Activated CD8-positive, alpha-beta T cell treated with anti-CD3 and anti-CD28 coated beads, Interleukin-2, amount 10 ng/mL, durations not matched to agents 7 days and 5 days (primary cell): ENCODE measurements at regions not wholly inside any gene's neighbourhood (a gene's known extent, or its start where the extent isn't known, plus 50 kb on each side); places are given as distances from the start of the nearest gene placed in this dataset.

ENCODE experiments used
- ATAC-seq: fragments of 150-1000 bp; cut with Tn5 transposase; one replicate; pipeline ENCODE4 v1.10.0; 2021; ENCODE audit warnings: moderate library complexity
- CTCF ChIA-PET: fragments of 350-600 bp; sonication (Branson Sonifier 250); formaldehyde crosslinking; loops from one replicate; lab custom pipeline; 2021; ENCODE audit warnings: antibody characterized with exemption; lab: Charles Lee
- POLR2A ChIA-PET: fragments of 350-600 bp; sonication (Branson Sonifier 250); formaldehyde crosslinking; loops from one replicate; lab custom pipeline; 2021; ENCODE audit warnings: antibody characterized with exemption; lab: Charles Lee
- DNase-seq: peaks from one replicate; pipeline ENCODE4 v3.0.0-alpha.2; 2020
- H3K27ac Mint-ChIP-seq: one replicate; pipeline ENCODE4 v1.8.0; 2021; ENCODE audit warnings: mild to moderate bottlenecking, mixed read lengths
- H3K27me3 Mint-ChIP-seq: one replicate; pipeline ENCODE4 v1.8.0; 2021; ENCODE audit warnings: low read depth, mixed read lengths
- H3K36me3 Mint-ChIP-seq: one replicate; pipeline ENCODE4 v1.8.0; 2021; ENCODE audit warnings: low read depth, mixed read lengths
- H3K4me1 Mint-ChIP-seq: one replicate; pipeline ENCODE4 v1.8.0; 2021; ENCODE audit warnings: low read depth, mixed read lengths
- H3K4me3 Mint-ChIP-seq: one replicate; pipeline ENCODE4 v1.8.0; 2021; ENCODE audit warnings: mild to moderate bottlenecking, mixed read lengths
- H3K9me3 Mint-ChIP-seq: one replicate; pipeline ENCODE4 v1.8.0; 2022; ENCODE audit warnings: mixed read lengths; ENCODE audit not compliant: insufficient read depth

DNA sequence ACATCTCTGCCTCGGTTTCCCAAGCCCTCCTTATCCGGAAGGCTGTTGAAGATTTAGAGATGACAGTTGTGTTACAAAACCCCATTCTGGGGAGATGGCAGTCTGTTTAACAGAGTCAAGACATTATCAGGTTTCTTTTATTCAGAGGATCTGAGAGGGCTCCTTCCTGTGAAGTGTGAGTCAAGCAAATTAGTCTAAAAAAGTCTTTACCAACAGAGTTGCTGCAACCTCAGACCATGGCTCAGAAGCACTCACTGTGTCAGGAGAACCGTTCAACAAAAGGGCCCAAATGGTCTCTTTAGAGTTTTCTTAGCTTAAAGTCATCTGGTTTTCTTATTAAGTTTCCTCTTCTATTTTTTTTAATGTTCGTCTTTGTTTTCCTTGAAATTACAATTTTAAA, 717.8 kb downstream of the EPM2A start:
- POLR2A ChIA-PET = no interaction called here

DNA sequence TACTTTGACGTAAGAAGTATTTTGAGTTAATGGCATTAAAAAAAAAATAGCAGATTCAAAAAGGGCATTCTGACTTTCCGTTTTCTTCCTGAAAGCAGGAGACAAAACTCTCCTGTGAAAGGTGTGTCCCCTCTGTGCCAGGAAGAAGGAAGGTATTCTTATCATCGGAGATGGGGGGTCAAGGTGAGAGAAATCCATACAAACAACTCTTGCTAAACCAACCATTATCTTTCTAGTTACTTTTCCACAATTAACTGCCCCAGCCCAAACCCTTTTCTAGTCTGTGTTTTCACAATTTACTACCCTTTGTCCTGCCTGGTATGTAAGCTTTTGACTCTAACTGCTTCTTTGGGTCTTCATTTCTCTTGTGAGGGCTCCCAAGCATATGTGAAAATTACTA, 717.3 kb downstream of the EPM2A start:
- CTCF ChIA-PET = interaction anchor here (1.1 kb wide), 1 partner anchor 9 kb away, joined by 3 read pairs; no protein-coding TSS in a partner anchor
- Mint-ChIP-seq H3K4me3 (no peak overlapping the region), H3K27me3 (peaks cover 2% of the 10 kb centered on the region), H3K27ac (no peak overlapping the region), H3K36me3 (no peaks in the 10 kb centered on the region), H3K9me3 (no peaks in the 10 kb centered on the region), H3K4me1 (no peaks in the 10 kb centered on the region)
- DNase-seq = no peak
- no peak for ATAC-seq
- POLR2A ChIA-PET = no interaction called here

More for the DNA sequence above, 717.8 kb downstream of the EPM2A start:
- CTCF ChIA-PET = interaction anchor here (0.6 to 1.1 kb wide), 2 partner anchors 10 to 879 kb away, joined by 3 read pairs; no protein-coding TSS in a partner anchor
- ATAC-seq (no peak), DNase-seq (no peak)
- no peak overlapping the region for H3K4me3 Mint-ChIP-seq
- H3K4me1 Mint-ChIP-seq = no peaks in the 10 kb centered on the region
- H3K9me3 Mint-ChIP-seq = no peaks in the 10 kb centered on the region
- no peaks in the 10 kb centered on the region for H3K36me3 Mint-ChIP-seq
- peaks cover 2% of the 10 kb centered on the region for H3K27me3 Mint-ChIP-seq
- H3K27ac Mint-ChIP-seq = no peak overlapping the region

- Mint-ChIP-seq H3K4me1 (no peaks in the 10 kb centered on the region), H3K27me3 (no peaks in the 10 kb centered on the region), H3K27ac (no peak overlapping the region), H3K9me3 (no peaks in the 10 kb centered on the region), H3K4me3 (no peak overlapping the region), H3K36me3 (no peaks in the 10 kb centered on the region)
- ATAC-seq (no peak), DNase-seq (no peak)
- CTCF ChIA-PET = no interaction called here
- POLR2A ChIA-PET = no interaction called here
These were observed 715.2 kb downstream of the EPM2A start for GRCh38 chr6:145020114-145020513.

- Mint-ChIP-seq H3K36me3 (no peaks in the 10 kb centered on the region), H3K4me1 (no peaks in the 10 kb centered on the region), H3K4me3 (no peak overlapping the region), H3K27ac (no peak overlapping the region), H3K9me3 (no peaks in the 10 kb centered on the region), H3K27me3 (no peaks in the 10 kb centered on the region)
- CTCF ChIA-PET = no interaction called here
- ATAC-seq = no peak
- POLR2A ChIA-PET = no interaction called here
- no peak for DNase-seq
These were observed 714.8 kb downstream of the EPM2A start for GRCh38 chr6:145020543-145020942.

GRCh38 chr6:145022199-145022796, 713.0 kb downstream of the EPM2A start:
- Mint-ChIP-seq H3K4me3 (no peak overlapping the region), H3K36me3 (no peaks in the 10 kb centered on the region), H3K27ac (no peak overlapping the region), H3K9me3 (no peaks in the 10 kb centered on the region), H3K27me3 (peaks cover 6% of the 10 kb centered on the region), H3K4me1 (no peaks in the 10 kb centered on the region)
- POLR2A ChIA-PET = no interaction called here
- CTCF ChIA-PET = no interaction called here
- ATAC-seq = no peak
- no peak for DNase-seq

DNA sequence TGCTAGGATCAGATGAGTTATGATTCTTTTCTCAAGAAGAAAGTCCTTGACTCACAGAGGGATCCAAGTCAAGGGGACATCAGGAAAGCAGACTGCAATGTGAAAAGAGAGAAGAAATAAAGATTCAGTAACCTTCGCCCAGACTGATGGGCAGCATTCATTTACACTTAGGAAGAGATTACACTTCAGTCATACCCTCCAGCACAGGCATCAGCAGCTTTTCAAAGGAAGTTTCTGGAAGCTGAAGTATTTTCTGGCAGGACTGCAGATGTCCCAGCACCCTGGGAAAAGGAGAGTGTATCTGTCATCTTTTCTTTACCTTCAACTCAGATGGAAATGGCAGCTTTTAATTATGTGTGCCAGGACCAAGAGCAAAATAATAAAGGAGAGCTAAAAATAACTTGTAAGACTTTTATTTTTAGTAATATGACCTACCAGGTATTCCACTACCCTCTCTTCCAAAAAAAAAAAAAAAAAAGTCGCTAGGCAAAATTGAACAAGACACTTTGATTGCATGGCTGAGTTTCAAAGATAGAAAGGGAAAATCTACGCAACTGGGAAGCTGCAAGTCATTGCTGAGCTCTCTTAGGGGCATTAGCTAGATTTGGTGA, 712.1 kb downstream of the EPM2A start:
- CTCF ChIA-PET = interaction anchor here (0.6 kb wide), 1 partner anchor 683 kb away, joined by 3 read pairs; no protein-coding TSS in a partner anchor
- Mint-ChIP-seq H3K4me3 (no peak overlapping the region), H3K4me1 (no peaks in the 10 kb centered on the region), H3K27ac (no peak overlapping the region), H3K36me3 (no peaks in the 10 kb centered on the region), H3K27me3 (peaks cover 9% of the 10 kb centered on the region), H3K9me3 (no peaks in the 10 kb centered on the region)
- no peak for DNase-seq
- no peak for ATAC-seq
- POLR2A ChIA-PET = no interaction called here

GRCh38 chr6:145025488-145025887, 709.8 kb downstream of the EPM2A start:
- Mint-ChIP-seq H3K36me3 (no peaks in the 10 kb centered on the region), H3K4me1 (no peaks in the 10 kb centered on the region), H3K27ac (no peak overlapping the region), H3K27me3 (peaks cover 9% of the 10 kb centered on the region), H3K9me3 (no peaks in the 10 kb centered on the region), H3K4me3 (no peak overlapping the region)
- POLR2A ChIA-PET = no interaction called here
- ATAC-seq (no peak), DNase-seq (no peak)
- CTCF ChIA-PET = no interaction called here

DNA sequence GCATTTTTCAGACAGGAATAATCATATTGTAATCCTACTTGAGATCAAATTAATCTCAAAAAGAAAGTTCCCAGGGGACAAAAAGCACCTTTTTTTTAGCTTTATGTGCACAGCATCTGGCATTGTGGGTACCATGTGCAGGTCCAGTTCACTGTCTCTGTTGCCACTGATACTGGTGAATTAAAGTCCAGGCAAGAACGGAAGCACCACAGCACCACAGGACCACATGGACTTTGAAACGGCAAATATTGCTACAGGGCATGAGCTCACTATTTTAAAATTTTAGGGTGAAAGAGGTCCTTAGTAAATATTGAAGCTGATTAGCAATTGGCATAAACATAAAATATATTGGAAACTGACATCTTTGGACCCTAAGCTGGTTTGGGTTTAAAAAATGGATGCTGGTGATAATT, 709.0 kb downstream of the EPM2A start:
- Mint-ChIP-seq H3K9me3 (no peaks in the 10 kb centered on the region), H3K4me1 (no peaks in the 10 kb centered on the region), H3K4me3 (no peak overlapping the region), H3K36me3 (no peaks in the 10 kb centered on the region), H3K27ac (no peak overlapping the region), H3K27me3 (peaks cover 9% of the 10 kb centered on the region)
- ChIA-PET CTCF (no interaction called here), POLR2A (interaction anchor here (0.6 kb wide), 1 partner anchor 744 kb away, joined by 3 read pairs; no protein-coding TSS in a partner anchor)
- no peak for ATAC-seq
- DNase-seq = no peak

DNA sequence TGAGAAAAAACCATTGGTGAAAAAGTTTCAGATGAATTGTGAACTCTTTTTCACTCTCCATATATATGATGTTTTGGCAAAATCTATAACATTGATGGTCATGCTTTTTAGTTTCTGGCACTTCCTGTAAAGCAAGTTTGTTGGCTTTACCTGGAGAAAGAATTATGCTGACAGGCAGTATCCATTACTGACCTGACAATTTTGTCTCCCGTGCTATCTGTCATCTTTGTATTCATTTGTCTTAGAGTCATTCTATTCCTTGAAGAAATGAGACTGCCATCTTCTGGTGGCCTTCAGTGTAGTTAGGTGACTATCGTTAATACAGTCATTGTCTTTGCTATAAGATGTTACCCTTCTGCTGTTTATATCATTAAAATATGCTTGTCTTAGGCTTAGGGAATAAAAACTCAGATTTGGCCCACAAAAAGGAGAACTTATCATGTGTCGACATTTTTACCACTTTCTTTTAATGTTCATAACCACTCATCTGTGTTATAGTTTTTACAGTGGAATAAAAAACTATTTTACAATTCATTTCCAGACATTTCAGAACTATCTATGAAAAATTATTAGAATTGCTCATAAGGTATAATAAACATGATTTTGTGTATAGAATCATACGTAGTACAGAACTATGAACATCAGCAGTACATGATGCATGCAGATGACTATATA, 707.0 kb downstream of the EPM2A start:
- no peaks in the 10 kb centered on the region for H3K36me3 Mint-ChIP-seq
- no peaks in the 10 kb centered on the region for H3K4me1 Mint-ChIP-seq
- DNase-seq (peak; percentile 42), ATAC-seq (peak; percentile 55)
- CTCF ChIA-PET = interaction anchor here (0.6 kb wide), 1 partner anchor 1898 kb away, joined by 3 read pairs; no protein-coding TSS in a partner anchor
- H3K27me3 Mint-ChIP-seq = peaks cover 15% of the 10 kb centered on the region
- POLR2A ChIA-PET = no interaction called here
- no peak overlapping the region for H3K4me3 Mint-ChIP-seq
- H3K9me3 Mint-ChIP-seq = no peaks in the 10 kb centered on the region
- no peak overlapping the region for H3K27ac Mint-ChIP-seq

DNA sequence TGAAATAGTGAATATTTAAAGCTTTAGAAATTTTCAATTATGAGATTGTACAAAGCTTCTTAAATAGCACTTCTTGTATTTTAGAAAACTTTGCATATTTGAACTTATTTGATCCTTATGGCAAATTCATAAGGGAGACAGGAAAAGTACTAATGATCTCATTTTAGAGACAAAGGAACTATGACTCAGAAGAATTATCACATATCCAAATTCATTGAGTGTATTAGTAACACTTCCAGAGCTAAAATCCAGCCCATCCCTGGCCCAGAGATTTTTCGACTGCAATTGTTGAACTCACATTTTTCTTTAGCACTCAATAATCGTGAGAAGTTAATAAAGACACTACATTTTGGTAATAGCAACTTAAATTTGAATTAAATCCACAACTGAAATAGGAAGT, 704.3 kb downstream of the EPM2A start:
- H3K4me3 Mint-ChIP-seq = no peak overlapping the region
- ChIA-PET CTCF (no interaction called here), POLR2A (no interaction called here)
- no peak for ATAC-seq
- no peak overlapping the region for H3K27ac Mint-ChIP-seq
- no peaks in the 10 kb centered on the region for H3K4me1 Mint-ChIP-seq
- no peak for DNase-seq
- no peaks in the 10 kb centered on the region for H3K36me3 Mint-ChIP-seq
- H3K27me3 Mint-ChIP-seq = peaks cover 20% of the 10 kb centered on the region
- H3K9me3 Mint-ChIP-seq = no peaks in the 10 kb centered on the region

DNA sequence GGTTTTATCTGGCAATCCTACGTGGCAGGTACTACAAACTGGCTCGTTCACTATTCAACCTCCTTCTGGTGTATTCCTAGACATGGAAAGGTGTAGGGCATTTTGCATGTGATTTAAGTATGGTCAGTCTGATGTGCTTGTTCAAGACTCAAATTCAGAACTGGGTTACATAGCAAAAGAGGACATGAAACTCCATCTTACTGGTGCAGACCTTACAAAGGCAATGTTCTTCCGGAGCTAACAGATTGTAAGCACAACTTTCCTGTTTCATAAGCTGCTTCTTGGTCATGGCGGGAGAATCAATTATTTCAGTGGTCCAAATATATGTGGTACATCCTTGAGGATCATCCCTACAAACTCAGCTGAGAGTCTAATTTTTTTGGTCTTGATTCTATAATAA, 703.4 kb downstream of the EPM2A start:
- no peaks in the 10 kb centered on the region for H3K9me3 Mint-ChIP-seq
- ChIA-PET POLR2A (no interaction called here), CTCF (no interaction called here)
- DNase-seq (no peak), ATAC-seq (no peak)
- no peak overlapping the region for H3K4me3 Mint-ChIP-seq
- no peak overlapping the region for H3K27ac Mint-ChIP-seq
- H3K4me1 Mint-ChIP-seq = no peaks in the 10 kb centered on the region
- H3K36me3 Mint-ChIP-seq = no peaks in the 10 kb centered on the region
- peaks cover 16% of the 10 kb centered on the region for H3K27me3 Mint-ChIP-seq

DNA sequence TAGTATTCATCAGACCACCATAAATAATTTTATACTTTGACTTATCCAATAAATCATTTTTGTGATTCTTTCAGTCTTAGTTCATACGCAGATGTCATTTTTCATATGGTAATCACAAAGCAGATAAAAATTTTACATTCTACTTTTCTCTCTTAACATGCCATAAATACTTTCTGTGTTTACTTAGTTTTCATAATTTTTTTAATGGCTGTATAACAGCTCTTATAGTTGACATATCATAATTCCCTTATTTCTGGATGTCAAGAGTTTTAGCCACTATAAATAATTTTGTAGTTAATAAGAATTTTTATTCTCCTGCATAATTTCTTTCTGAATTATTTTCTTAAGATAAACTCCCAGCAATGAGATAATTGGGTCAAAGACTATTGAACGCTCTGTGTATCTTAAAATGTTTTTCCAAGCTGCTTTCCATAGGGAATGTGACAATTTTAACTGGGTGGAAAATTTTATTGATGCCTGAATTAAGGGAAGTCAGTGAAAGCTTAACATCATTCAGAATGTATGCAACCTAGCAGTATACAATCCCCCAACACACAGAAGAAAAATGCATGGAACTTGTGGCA, 702.7 kb downstream of the EPM2A start:
- CTCF ChIA-PET = no interaction called here
- H3K27me3 Mint-ChIP-seq = peaks cover 11% of the 10 kb centered on the region
- POLR2A ChIA-PET = no interaction called here
- no peak overlapping the region for H3K4me3 Mint-ChIP-seq
- no peaks in the 10 kb centered on the region for H3K4me1 Mint-ChIP-seq
- ATAC-seq = no peak
- no peak for DNase-seq
- H3K27ac Mint-ChIP-seq = no peak overlapping the region
- no peaks in the 10 kb centered on the region for H3K9me3 Mint-ChIP-seq
- H3K36me3 Mint-ChIP-seq = no peaks in the 10 kb centered on the region
